ES-I3 (cell line): ENCODE measurements at regions not wholly inside any gene's neighbourhood (a gene's known extent, or its start where the extent isn't known, plus 50 kb on each side); places are given as distances from the start of the nearest gene placed in this dataset.

Experiments
- H3K36me3 ChIP-seq: 2 replicates; pipeline ENCODE4 v1.6.1; 2013; ENCODE audit warnings: mild to moderate bottlenecking, low read length, control low read depth, moderate library complexity; ENCODE audit not compliant: insufficient read depth
- H3K4me1 ChIP-seq: 2 replicates; pipeline ENCODE4 v1.6.1; 2013; ENCODE audit warnings: mild to moderate bottlenecking, control low read depth, low read length; ENCODE audit not compliant: insufficient read depth
- H3K9ac ChIP-seq: 2 replicates; pipeline ENCODE4 v1.6.1; 2013; ENCODE audit warnings: low read depth, mild to moderate bottlenecking, low read length, moderate library complexity
- H3K9me3 ChIP-seq: 2 replicates; pipeline ENCODE4 v1.6.1; 2013; ENCODE audit warnings: mild to moderate bottlenecking, low read length, moderate library complexity; ENCODE audit not compliant: control insufficient read depth, insufficient read depth

DNA sequence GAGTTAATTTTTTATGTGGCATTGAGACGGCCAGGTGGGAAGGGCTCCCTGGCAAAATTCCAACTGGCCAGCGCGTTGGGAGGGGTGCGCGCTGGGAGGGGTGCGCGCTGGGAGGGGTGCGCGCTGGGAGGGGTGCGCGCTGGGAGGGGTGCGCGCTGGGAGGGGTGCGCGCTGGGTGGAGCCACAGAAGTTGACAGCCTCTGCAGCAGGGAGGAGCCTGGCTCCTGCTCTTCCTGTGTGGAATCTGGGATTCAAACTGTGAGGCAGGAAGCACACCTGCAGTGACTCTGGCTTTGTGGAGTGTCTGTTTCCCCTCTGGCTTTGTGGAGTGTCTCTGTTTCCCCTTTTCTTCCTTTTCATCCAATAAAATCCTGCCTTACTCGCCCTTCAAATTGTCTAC lies 147.9 kb upstream of the CBLN2 start:
- Histone ChIP-seq H3K4me1 (peaks cover 14% of the 10 kb centered on the region), H3K36me3 (no peaks in the 10 kb centered on the region), H3K9me3 (no peaks in the 10 kb centered on the region), H3K9ac (peak overlapping the region; percentile 54; the same call in 1 of the 2 replicates)

GRCh38 chr18:72687736-72688135 lies 143.6 kb upstream of the CBLN2 start:
- Histone ChIP-seq H3K9ac (no peak overlapping the region), H3K9me3 (no peaks in the 10 kb centered on the region), H3K36me3 (no peaks in the 10 kb centered on the region), H3K4me1 (peaks cover 5% of the 10 kb centered on the region; the same call in 1 of the 2 replicates)

- no peak overlapping the region for H3K9ac ChIP-seq
- H3K36me3 ChIP-seq, result no peaks in the 10 kb centered on the region
- no peaks in the 10 kb centered on the region for H3K9me3 ChIP-seq
- no peaks in the 10 kb centered on the region for H3K4me1 ChIP-seq
These were observed 131.3 kb upstream of the CBLN2 start for GRCh38 chr18:72675394-72675793.

GRCh38 chr18:72674710-72675109 lies 130.6 kb upstream of the CBLN2 start:
- Histone ChIP-seq H3K9ac (no peak overlapping the region), H3K36me3 (no peaks in the 10 kb centered on the region), H3K9me3 (no peaks in the 10 kb centered on the region), H3K4me1 (no peaks in the 10 kb centered on the region)

- no peaks in the 10 kb centered on the region for H3K4me1 ChIP-seq
- H3K9ac ChIP-seq, result no peak overlapping the region
- H3K9me3 ChIP-seq, result no peaks in the 10 kb centered on the region
- no peaks in the 10 kb centered on the region for H3K36me3 ChIP-seq
These were observed 129.1 kb upstream of the CBLN2 start for GRCh38 chr18:72673242-72673641.

- H3K9me3 ChIP-seq, result no peaks in the 10 kb centered on the region
- H3K4me1 ChIP-seq, result no peaks in the 10 kb centered on the region
- H3K36me3 ChIP-seq, result no peaks in the 10 kb centered on the region
These were observed 128.4 kb upstream of the CBLN2 start for GRCh38 chr18:72672364-72673184.

GRCh38 chr18:72667932-72668331 lies 123.8 kb upstream of the CBLN2 start:
- no peak overlapping the region for H3K9ac ChIP-seq
- H3K36me3 ChIP-seq, result no peaks in the 10 kb centered on the region
- no peaks in the 10 kb centered on the region for H3K4me1 ChIP-seq

More at GRCh38 chr18:72672364-72673184, 128.4 kb upstream of the CBLN2 start:
- H3K9ac ChIP-seq, result no peak overlapping the region

DNA sequence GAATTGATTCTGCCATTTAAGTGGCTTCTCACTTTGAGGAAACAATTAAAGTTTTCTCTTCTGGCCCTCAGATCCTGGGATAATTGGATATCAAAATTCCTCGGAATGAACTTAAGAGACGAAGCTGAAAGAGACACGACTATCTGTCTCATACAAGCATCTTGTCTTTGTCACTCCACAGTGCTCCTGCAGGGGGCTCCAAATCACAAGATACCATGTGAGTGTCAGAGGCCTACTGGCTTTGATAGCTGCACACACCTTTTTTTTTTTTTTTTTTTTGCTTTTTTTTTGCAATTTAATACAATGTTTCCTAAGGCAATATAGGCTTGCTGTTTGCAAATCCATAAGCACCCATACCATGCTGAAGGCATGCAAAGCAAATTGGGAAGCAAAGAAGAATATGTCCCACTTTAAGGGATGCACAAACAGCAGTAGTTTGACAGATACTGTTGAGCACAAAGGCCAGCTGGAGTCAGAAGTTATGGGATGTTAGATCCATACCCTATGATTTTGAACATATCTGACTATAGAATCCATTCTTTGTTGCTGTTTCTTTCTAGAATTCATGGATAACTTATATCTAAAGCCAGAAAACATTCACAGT lies 109.0 kb upstream of the CBLN2 start:
- no peaks in the 10 kb centered on the region for H3K36me3 ChIP-seq
- H3K4me1 ChIP-seq, result no peaks in the 10 kb centered on the region
- H3K9me3 ChIP-seq, result no peaks in the 10 kb centered on the region
- no peak overlapping the region for H3K9ac ChIP-seq

More at GRCh38 chr18:72667932-72668331, 123.8 kb upstream of the CBLN2 start:
- no peaks in the 10 kb centered on the region for H3K9me3 ChIP-seq

- H3K36me3 ChIP-seq, result no peaks in the 10 kb centered on the region
- H3K9me3 ChIP-seq, result no peaks in the 10 kb centered on the region
- no peak overlapping the region for H3K9ac ChIP-seq
- no peaks in the 10 kb centered on the region for H3K4me1 ChIP-seq
These were observed 106.9 kb upstream of the CBLN2 start for GRCh38 chr18:72651033-72651432.

GRCh38 chr18:72648481-72648960 lies 104.4 kb upstream of the CBLN2 start:
- no peaks in the 10 kb centered on the region for H3K4me1 ChIP-seq
- no peaks in the 10 kb centered on the region for H3K36me3 ChIP-seq
- H3K9ac ChIP-seq, result no peak overlapping the region
- no peaks in the 10 kb centered on the region for H3K9me3 ChIP-seq

DNA sequence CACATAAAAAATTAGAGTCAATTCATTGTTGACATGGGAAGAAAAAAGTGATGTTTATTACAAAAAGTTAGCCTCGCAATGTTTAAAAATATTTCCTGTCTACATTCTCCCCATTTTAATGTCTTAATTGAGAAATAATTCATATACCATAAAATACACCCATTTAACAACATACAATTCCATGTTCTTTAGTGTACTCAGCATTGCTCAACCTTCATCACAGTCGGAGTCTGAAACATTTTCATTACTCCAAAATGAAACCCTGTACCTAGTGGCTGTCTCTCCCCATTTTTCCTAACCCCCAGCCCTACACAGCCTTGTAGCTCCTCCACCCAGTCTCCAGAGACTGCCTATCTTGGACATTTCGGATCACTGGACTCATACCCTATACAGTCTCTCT lies 103.9 kb upstream of the CBLN2 start:
- Histone ChIP-seq H3K9ac (no peak overlapping the region), H3K9me3 (no peaks in the 10 kb centered on the region), H3K4me1 (no peaks in the 10 kb centered on the region), H3K36me3 (no peaks in the 10 kb centered on the region)

GRCh38 chr18:72640557-72640956 lies 96.4 kb upstream of the CBLN2 start:
- Histone ChIP-seq H3K36me3 (no peaks in the 10 kb centered on the region), H3K4me1 (no peaks in the 10 kb centered on the region), H3K9me3 (no peaks in the 10 kb centered on the region), H3K9ac (no peak overlapping the region)

GRCh38 chr18:72638376-72638775 lies 94.2 kb upstream of the CBLN2 start:
- Histone ChIP-seq H3K36me3 (no peaks in the 10 kb centered on the region), H3K9ac (no peak overlapping the region), H3K9me3 (no peaks in the 10 kb centered on the region), H3K4me1 (no peaks in the 10 kb centered on the region)

DNA sequence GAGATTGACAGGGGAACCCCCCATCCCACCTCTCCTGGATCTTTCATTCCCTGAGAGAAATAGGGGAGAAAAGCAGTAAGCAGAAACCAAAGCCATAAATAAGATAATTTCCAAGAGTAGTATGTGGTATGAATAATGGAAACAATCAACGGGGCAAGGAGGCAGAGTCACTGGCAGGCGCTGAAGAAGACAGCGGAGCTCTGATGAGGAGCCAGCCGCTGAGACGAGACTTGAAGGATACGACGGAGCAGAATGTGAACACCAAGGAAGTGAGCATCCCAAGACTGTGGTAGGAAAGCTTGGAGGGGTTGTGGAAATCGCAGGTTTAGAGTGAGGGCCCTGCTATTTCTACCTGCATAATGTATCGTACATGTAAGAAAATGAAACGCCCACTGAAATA lies 93.6 kb upstream of the CBLN2 start:
- Histone ChIP-seq H3K36me3 (no peaks in the 10 kb centered on the region), H3K9me3 (no peaks in the 10 kb centered on the region), H3K4me1 (no peaks in the 10 kb centered on the region), H3K9ac (no peak overlapping the region)

DNA sequence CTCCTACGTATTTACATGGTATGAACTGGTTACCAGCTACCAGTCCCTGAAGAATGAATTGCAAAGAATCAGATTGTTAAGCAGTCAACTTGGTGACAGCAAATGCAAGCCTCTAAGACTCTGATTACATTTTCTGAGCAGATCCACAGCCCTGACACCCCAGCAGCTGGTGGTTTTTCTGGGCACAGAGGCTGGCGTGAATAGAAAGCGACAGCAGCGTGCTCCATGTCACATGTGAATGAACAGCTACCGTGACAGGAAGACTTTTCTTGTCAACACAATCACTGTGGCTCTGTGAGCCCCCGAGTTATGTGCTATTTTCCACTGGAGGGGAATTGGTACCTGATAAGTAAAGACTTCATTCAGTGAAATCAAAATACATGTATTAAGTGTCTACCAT lies 93.2 kb upstream of the CBLN2 start:
- H3K9me3 ChIP-seq, result no peaks in the 10 kb centered on the region
- H3K4me1 ChIP-seq, result no peaks in the 10 kb centered on the region
- H3K9ac ChIP-seq, result no peak overlapping the region
- no peaks in the 10 kb centered on the region for H3K36me3 ChIP-seq
